ENCODE measurements at regions not wholly inside any gene's neighbourhood (a gene's known extent, or its start where the extent isn't known, plus 50 kb on each side); places are given as distances from the start of the nearest gene placed in this dataset.

DNA sequence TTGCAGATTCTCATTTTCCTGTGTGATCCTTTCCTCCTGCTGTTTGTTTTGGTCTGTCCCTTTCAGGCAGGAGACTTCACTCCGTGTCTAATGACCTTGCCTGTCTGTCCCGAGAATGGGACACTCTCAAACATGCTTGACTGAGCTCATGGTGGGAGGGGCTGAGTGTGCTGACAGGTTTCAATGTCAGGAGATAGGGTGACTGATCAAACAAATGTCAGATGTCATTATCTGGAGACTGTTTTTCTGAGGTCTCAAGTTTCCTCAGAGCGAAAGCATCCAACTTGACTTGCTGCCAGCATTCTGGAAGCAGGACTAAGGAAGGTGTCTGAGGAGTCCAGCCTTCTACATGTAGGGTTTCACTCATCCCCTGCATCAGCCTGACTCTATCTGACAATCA lies 228.8 kb upstream of the KIAA1217 start:
- TF ChIP-seq EZH2 (IDR thresholded peaks at IDR 0.05; ENCODE audit: borderline replicate concordance, low read length): no peak
- TF ChIP-seq, protein P1, sequence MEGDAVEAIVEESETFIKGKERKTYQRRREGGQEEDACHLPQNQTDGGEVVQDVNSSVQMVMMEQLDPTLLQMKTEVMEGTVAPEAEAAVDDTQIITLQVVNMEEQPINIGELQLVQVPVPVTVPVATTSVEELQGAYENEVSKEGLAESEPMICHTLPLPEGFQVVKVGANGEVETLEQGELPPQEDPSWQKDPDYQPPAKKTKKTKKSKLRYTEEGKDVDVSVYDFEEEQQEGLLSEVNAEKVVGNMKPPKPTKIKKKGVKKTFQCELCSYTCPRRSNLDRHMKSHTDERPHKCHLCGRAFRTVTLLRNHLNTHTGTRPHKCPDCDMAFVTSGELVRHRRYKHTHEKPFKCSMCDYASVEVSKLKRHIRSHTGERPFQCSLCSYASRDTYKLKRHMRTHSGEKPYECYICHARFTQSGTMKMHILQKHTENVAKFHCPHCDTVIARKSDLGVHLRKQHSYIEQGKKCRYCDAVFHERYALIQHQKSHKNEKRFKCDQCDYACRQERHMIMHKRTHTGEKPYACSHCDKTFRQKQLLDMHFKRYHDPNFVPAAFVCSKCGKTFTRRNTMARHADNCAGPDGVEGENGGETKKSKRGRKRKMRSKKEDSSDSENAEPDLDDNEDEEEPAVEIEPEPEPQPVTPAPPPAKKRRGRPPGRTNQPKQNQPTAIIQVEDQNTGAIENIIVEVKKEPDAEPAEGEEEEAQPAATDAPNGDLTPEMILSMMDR (conservative IDR thresholded peaks at IDR 0.05 in 1 of 2, IDR thresholded peaks at IDR 0.05 in 1 of 2; ENCODE audit: extremely low read depth in 1 of 2, insufficient read depth in 1 of 2, low read depth in 1 of 2, low read length in 2 of 2): no peak

Data from mammary epithelial cell (primary cell).